Endothelial cell (in vitro differentiated cells): ENCODE measurements at regions not wholly inside any gene's neighbourhood (a gene's known extent, or its start where the extent isn't known, plus 50 kb on each side); places are given as distances from the start of the nearest gene placed in this dataset.

Experiments used
- DNase-seq: peaks from one replicate; pipeline ENCODE4 v3.0.0; 2021; ENCODE audit warnings: low spot score
- H3K27ac Mint-ChIP-seq: one replicate; pipeline ENCODE4 v1.8.0; 2021; ENCODE audit warnings: mixed read lengths, inconsistent platforms; ENCODE audit not compliant: unreplicated experiment
- H3K27me3 Mint-ChIP-seq: one replicate; pipeline ENCODE4 v1.8.0; 2021; ENCODE audit warnings: mild to moderate bottlenecking, moderate library complexity, mixed read lengths, inconsistent platforms; ENCODE audit not compliant: unreplicated experiment
- H3K36me3 Mint-ChIP-seq: one replicate; pipeline ENCODE4 v1.8.0; 2021; ENCODE audit warnings: mild to moderate bottlenecking, low read depth, mixed read lengths, inconsistent platforms; ENCODE audit not compliant: unreplicated experiment
- H3K4me1 Mint-ChIP-seq: one replicate; pipeline ENCODE4 v1.8.0; 2021; ENCODE audit warnings: mild to moderate bottlenecking, mixed read lengths, inconsistent platforms; ENCODE audit not compliant: unreplicated experiment
- H3K4me3 Mint-ChIP-seq: one replicate; pipeline ENCODE4 v1.8.0; 2021; ENCODE audit warnings: mild to moderate bottlenecking, mixed read lengths, inconsistent platforms; ENCODE audit not compliant: unreplicated experiment
- H3K9me3 Mint-ChIP-seq: one replicate; pipeline ENCODE4 v1.8.0; 2021; ENCODE audit warnings: mixed read lengths, inconsistent platforms; ENCODE audit not compliant: unreplicated experiment
- CTCF ChIP-seq: fragments of 200-600 bp; sonication (generic); IDR thresholded peaks from one replicate; pipeline ENCODE4 v1.5.0; 2021; ENCODE audit warnings: antibody characterized with exemption; ENCODE audit not compliant: unreplicated experiment

- Mint-ChIP-seq H3K36me3 (no peaks in the 10 kb centered on the region), H3K27ac (no peak overlapping the region), H3K27me3 (no peaks in the 10 kb centered on the region), H3K4me3 (no peak overlapping the region), H3K4me1 (no peaks in the 10 kb centered on the region), H3K9me3 (no peaks in the 10 kb centered on the region)
- DNase-seq = no peak
- no peak for TF ChIP-seq CTCF
Measured at GRCh38 chr16:51409001-51409675, 258.1 kb upstream of the SALL1 start.

GRCh38 chr16:51408357-51408756 is 257.3 kb upstream of the SALL1 start:
- no peaks in the 10 kb centered on the region for H3K4me1 Mint-ChIP-seq
- H3K36me3 Mint-ChIP-seq = no peaks in the 10 kb centered on the region
- no peak overlapping the region for H3K4me3 Mint-ChIP-seq
- no peak for DNase-seq
- no peaks in the 10 kb centered on the region for H3K27me3 Mint-ChIP-seq
- no peaks in the 10 kb centered on the region for H3K9me3 Mint-ChIP-seq
- no peak for TF ChIP-seq CTCF
- H3K27ac Mint-ChIP-seq = no peak overlapping the region

GRCh38 chr16:51407921-51408320 is 256.9 kb upstream of the SALL1 start:
- no peak for DNase-seq
- H3K27me3 Mint-ChIP-seq = no peaks in the 10 kb centered on the region
- no peaks in the 10 kb centered on the region for H3K4me1 Mint-ChIP-seq
- no peaks in the 10 kb centered on the region for H3K9me3 Mint-ChIP-seq
- H3K4me3 Mint-ChIP-seq = no peak overlapping the region
- H3K36me3 Mint-ChIP-seq = no peaks in the 10 kb centered on the region
- no peak overlapping the region for H3K27ac Mint-ChIP-seq
- TF ChIP-seq CTCF = no peak

GRCh38 chr16:51407199-51407598 is 256.1 kb upstream of the SALL1 start:
- TF ChIP-seq CTCF = no peak
- Mint-ChIP-seq H3K4me1 (no peaks in the 10 kb centered on the region), H3K27ac (no peak overlapping the region), H3K4me3 (no peak overlapping the region), H3K27me3 (no peaks in the 10 kb centered on the region), H3K36me3 (no peaks in the 10 kb centered on the region), H3K9me3 (no peaks in the 10 kb centered on the region)
- DNase-seq = no peak

- TF ChIP-seq CTCF = no peak
- Mint-ChIP-seq H3K9me3 (peaks cover 13% of the 10 kb centered on the region), H3K36me3 (peaks cover 10% of the 10 kb centered on the region), H3K4me3 (no peak overlapping the region), H3K27me3 (peaks cover 2% of the 10 kb centered on the region), H3K4me1 (no peaks in the 10 kb centered on the region), H3K27ac (no peak overlapping the region)
- DNase-seq = no peak
Measured at GRCh38 chr16:51405361-51405760, 254.3 kb upstream of the SALL1 start.
